HFF-Myc (cell line): ENCODE measurements at regions not wholly inside any gene's neighbourhood (a gene's known extent, or its start where the extent isn't known, plus 50 kb on each side); places are given as distances from the start of the nearest gene placed in this dataset.

ENCODE experiments used
- DNase-seq: peaks from one replicate; pipeline ENCODE4 v3.0.0-alpha.2; 2011; ENCODE audit warnings: low read depth; ENCODE audit errors: extremely low read depth
- H3K4me3 ChIP-seq: replicated peaks from 2 replicates; pipeline ENCODE4 v1.5.1; 2011; ENCODE audit warnings: low read depth, mild to moderate bottlenecking, control low read depth, low read length
- CTCF ChIP-seq: IDR thresholded peaks from 2 replicates; pipeline ENCODE4 v1.5.1; 2012; ENCODE audit warnings: mild to moderate bottlenecking, low read depth, low read length, control low read depth; ENCODE audit errors: missing control alignments

DNA sequence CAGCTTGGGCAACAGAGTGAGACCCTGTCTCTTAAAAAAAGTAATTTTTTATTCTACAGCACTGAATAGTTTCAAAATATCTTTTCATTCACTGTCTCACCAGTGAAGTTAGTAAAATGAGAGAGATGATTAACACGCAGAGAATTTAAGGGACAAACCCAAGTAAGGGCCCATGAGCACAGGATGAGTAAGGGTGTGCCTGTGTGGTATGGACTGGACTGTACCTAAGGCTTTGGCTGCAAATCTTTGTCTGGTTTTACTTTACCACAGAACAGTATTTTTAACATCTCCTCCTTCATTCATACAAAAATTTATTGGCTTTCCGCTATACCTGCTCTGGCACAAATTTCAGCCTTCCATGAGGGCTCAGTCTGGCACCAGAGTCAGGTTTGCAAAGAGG, 433.3 kb downstream of the UTRN start:
- TF ChIP-seq CTCF, result no peak
- no peak for DNase-seq

DNA sequence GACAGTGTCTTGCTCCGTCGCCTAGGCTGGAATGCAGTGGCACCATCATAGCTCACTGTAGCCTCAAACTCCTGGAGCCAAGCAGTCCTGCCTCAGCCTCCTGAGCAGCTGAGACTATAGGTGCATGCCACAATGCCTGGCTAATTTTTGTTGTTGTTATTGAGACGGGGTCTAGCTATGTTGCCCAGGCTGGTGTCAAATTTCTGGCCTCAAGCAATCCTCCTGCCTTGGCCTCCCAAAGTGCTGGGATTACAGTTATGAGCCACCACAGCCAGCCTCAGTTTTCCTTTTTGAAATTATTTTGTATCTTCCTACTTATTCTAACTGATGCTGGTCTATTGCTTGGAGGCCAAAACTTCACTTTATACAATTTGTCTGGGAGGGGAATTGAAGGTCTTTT, 436.1 kb downstream of the UTRN start:
- no peak for TF ChIP-seq CTCF

More for the DNA sequence above, 433.3 kb downstream of the UTRN start:
- H3K4me3 ChIP-seq, result no peak overlapping the region

GRCh38 chr6:144722154-144722737, 437.1 kb downstream of the UTRN start:
- H3K4me3 ChIP-seq, result no peak overlapping the region
- TF ChIP-seq CTCF, result no peak
- no peak for DNase-seq

More for the DNA sequence above, 436.1 kb downstream of the UTRN start:
- DNase-seq, result no peak
- H3K4me3 ChIP-seq, result no peak overlapping the region

- no peak for TF ChIP-seq CTCF
- H3K4me3 ChIP-seq, result no peak overlapping the region
- no peak for DNase-seq
Measured at GRCh38 chr6:144722925-144723324, 437.8 kb downstream of the UTRN start.

GRCh38 chr6:144723431-144723830, 438.3 kb downstream of the UTRN start:
- DNase-seq, result no peak
- no peak for TF ChIP-seq CTCF
- H3K4me3 ChIP-seq, result no peak overlapping the region

DNA sequence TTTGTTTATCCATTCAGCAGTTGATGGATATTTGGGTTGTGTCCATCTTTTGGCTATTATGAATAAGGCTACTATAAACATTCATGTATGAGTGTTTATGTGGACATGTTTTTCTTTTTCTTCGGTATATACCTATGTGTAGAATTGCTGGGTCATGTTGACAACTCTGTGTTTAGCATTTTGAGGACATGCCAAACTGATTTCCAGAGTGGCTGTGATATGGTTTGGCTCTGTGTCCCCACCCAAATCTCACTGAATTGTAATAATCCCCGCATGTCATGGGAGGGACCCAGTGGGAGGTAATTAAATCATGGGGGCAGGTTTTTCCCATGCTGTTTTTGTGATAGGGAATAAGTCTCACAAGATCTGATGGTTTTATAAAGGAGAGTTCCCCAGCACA, 439.7 kb downstream of the UTRN start:
- no peak for TF ChIP-seq CTCF
- no peak for DNase-seq
- H3K4me3 ChIP-seq, result no peak overlapping the region
